Lower leg skin (tissue), 3 donors: ENCODE measurements at regions not wholly inside any gene's neighbourhood (a gene's known extent, or its start where the extent isn't known, plus 50 kb on each side); places are given as distances from the start of the nearest gene placed in this dataset.

ENCODE experiments used
- CTCF ChIP-seq, 3 donors: fragments of 450-650 bp; IDR thresholded peaks; one replicate each; pipeline ENCODE4 v1.5.1; 2016; ENCODE audit warnings: antibody characterized with exemption in 3 of 3, mild to moderate bottlenecking in 3 of 3, moderate library complexity in 2 of 3
- POLR2A ChIP-seq, 2 donors: fragments of 450-650 bp; IDR thresholded peaks; one replicate each; pipeline ENCODE4 v1.6.1; 2016 to 2017; ENCODE audit warnings: antibody characterized with exemption in 2 of 2, mild to moderate bottlenecking in 1 of 2, moderate library complexity in 1 of 2

- no peak for TF ChIP-seq CTCF (IDR thresholded peaks at IDR 0.05)
- TF ChIP-seq POLR2A (IDR thresholded peaks at IDR 0.05) = no peak
Measured at GRCh38 chr18:6479699-6480098, 65.0 kb upstream of the L3MBTL4 start.
